H9 (cell line): ENCODE measurements at regions not wholly inside any gene's neighbourhood (a gene's known extent, or its start where the extent isn't known, plus 50 kb on each side); places are given as distances from the start of the nearest gene placed in this dataset.

Source experiments
- DNase-seq: peaks from one replicate; pipeline ENCODE4 v3.0.0-alpha.2; 2017
- H2AFZ ChIP-seq: one replicate; pipeline ENCODE4 v1.6.1; 2013; ENCODE audit warnings: mild to moderate bottlenecking, low read length, control low read depth, moderate library complexity
- H2AK5ac ChIP-seq: 2 replicates; pipeline ENCODE4 v1.6.1; 2013; ENCODE audit warnings: low read length, control low read depth, mixed read lengths; ENCODE audit not compliant: insufficient read length
- H2BK120ac ChIP-seq: one replicate; pipeline ENCODE4 v1.6.1; 2013; ENCODE audit warnings: low read depth, mild to moderate bottlenecking, low read length, control low read depth, inconsistent platforms; ENCODE audit not compliant: poor library complexity, severe bottlenecking
- H2BK12ac ChIP-seq: 2 replicates; pipeline ENCODE4 v1.6.1; 2013; ENCODE audit warnings: low read length, control low read depth, mixed read lengths, low read depth; ENCODE audit not compliant: insufficient read length
- H2BK15ac ChIP-seq: 2 replicates; pipeline ENCODE4 v1.6.1; 2013; ENCODE audit warnings: low read depth, low read length, control low read depth
- H2BK20ac ChIP-seq: one replicate; pipeline ENCODE4 v1.6.1; 2013; ENCODE audit warnings: low read depth, mild to moderate bottlenecking, low read length, control low read depth, inconsistent platforms; ENCODE audit not compliant: poor library complexity, severe bottlenecking
- H2BK5ac ChIP-seq: 2 replicates; pipeline ENCODE4 v1.6.1; 2013; ENCODE audit warnings: low read length, control low read depth, mixed read lengths; ENCODE audit not compliant: insufficient read length
- H3K14ac ChIP-seq: 2 replicates; pipeline ENCODE4 v1.6.1; 2013; ENCODE audit warnings: low read length, control low read depth; ENCODE audit not compliant: insufficient read depth
- H3K18ac ChIP-seq: 2 replicates; pipeline ENCODE4 v1.6.1; 2013; ENCODE audit warnings: low read depth, mild to moderate bottlenecking, mixed read lengths, low read length, control low read depth; ENCODE audit not compliant: insufficient read length
- H3K23ac ChIP-seq: 2 replicates; pipeline ENCODE4 v1.6.1; 2013; ENCODE audit warnings: low read length, control low read depth, mixed read lengths, low read depth; ENCODE audit not compliant: insufficient read length
- H3K23me2 ChIP-seq: 2 replicates; pipeline ENCODE4 v1.6.1; 2013; ENCODE audit warnings: low read depth, mild to moderate bottlenecking, mixed read lengths, low read length, control low read depth; ENCODE audit not compliant: insufficient read length, poor library complexity, severe bottlenecking
- H3K27ac ChIP-seq: 2 replicates; pipeline ENCODE4 v1.5.1; 2013; ENCODE audit warnings: low read length, control low read depth, mixed read lengths, low read depth; ENCODE audit not compliant: insufficient read length
- H3K27me3 ChIP-seq: 2 replicates; pipeline ENCODE4 v1.6.1; 2013; ENCODE audit warnings: low read length, control low read depth, inconsistent platforms; ENCODE audit not compliant: insufficient read depth
- H3K4ac ChIP-seq: 2 replicates; pipeline ENCODE4 v1.6.1; 2013; ENCODE audit warnings: low read depth, mild to moderate bottlenecking, control low read depth, inconsistent platforms, low read length, moderate library complexity
- H3K4me1 ChIP-seq: 2 replicates; pipeline ENCODE4 v1.6.1; 2013; ENCODE audit warnings: low read length, control low read depth, inconsistent platforms; ENCODE audit not compliant: insufficient read depth
- H3K4me2 ChIP-seq: 2 replicates; pipeline ENCODE4 v1.6.1; 2013; ENCODE audit warnings: low read length, control low read depth, mixed read lengths; ENCODE audit not compliant: insufficient read length, insufficient read depth
- H3K56ac ChIP-seq: 2 replicates; pipeline ENCODE4 v1.6.1; 2013; ENCODE audit warnings: low read depth, mild to moderate bottlenecking, mixed read lengths, low read length, control low read depth; ENCODE audit not compliant: insufficient read length
- H3K79me1 ChIP-seq: 2 replicates; pipeline ENCODE4 v1.6.1; 2013; ENCODE audit warnings: low read depth, mild to moderate bottlenecking, moderate library complexity, low read length, control low read depth, inconsistent platforms; ENCODE audit not compliant: insufficient read depth, poor library complexity, severe bottlenecking
- H3K79me2 ChIP-seq: 2 replicates; pipeline ENCODE4 v1.6.1; 2013; ENCODE audit warnings: low read length, control low read depth, inconsistent platforms; ENCODE audit not compliant: insufficient read depth
- H3K9ac ChIP-seq: 2 replicates; pipeline ENCODE4 v1.6.1; 2013; ENCODE audit warnings: low read length, control low read depth, mixed read lengths; ENCODE audit not compliant: insufficient read length; ENCODE audit errors: extremely low read depth
- H3K9me3 ChIP-seq: one replicate; pipeline ENCODE4 v1.6.1; 2013; ENCODE audit warnings: low read depth, low read length, inconsistent platforms; ENCODE audit not compliant: control insufficient read depth
- H3T11ph ChIP-seq: one replicate; pipeline ENCODE4 v1.6.1; 2013; ENCODE audit warnings: mild to moderate bottlenecking, low read length, control low read depth, inconsistent platforms
- H4K20me1 ChIP-seq: one replicate; pipeline ENCODE4 v1.6.1; 2013; ENCODE audit not compliant: control insufficient read depth, insufficient read length, insufficient read depth
- H4K5ac ChIP-seq: 2 replicates; pipeline ENCODE4 v1.6.1; 2013; ENCODE audit warnings: low read depth, mild to moderate bottlenecking, mixed read lengths, low read length, control low read depth; ENCODE audit not compliant: insufficient read length
- H4K8ac ChIP-seq: replicated peaks from 2 replicates; pipeline ENCODE4 v1.6.1; 2013; ENCODE audit warnings: low read length, control low read depth, mixed read lengths, low read depth; ENCODE audit not compliant: insufficient read length
- H4K91ac ChIP-seq: 2 replicates; pipeline ENCODE4 v1.6.1; 2013; ENCODE audit warnings: low read depth, mild to moderate bottlenecking, moderate library complexity, mixed read lengths, low read length, control low read depth; ENCODE audit not compliant: insufficient read length
- H3K27ac Mint-ChIP-seq, 3 experiments: 2 replicates in 2 of 3; 3 replicates in 1 of 3; pipeline ENCODE4 v1.8.0; 2020 to 2021; ENCODE audit warnings: mixed read lengths in 3 of 3, mild to moderate bottlenecking in 1 of 3, moderate library complexity in 1 of 3
- H3K27me3 Mint-ChIP-seq: 2 replicates; pipeline ENCODE4 v1.8.0; 2021; ENCODE audit warnings: low read depth, mild to moderate bottlenecking, moderate library complexity, mixed read lengths
- H3K36me3 Mint-ChIP-seq, 3 experiments: 2 replicates in 2 of 3; 3 replicates in 1 of 3; pipeline ENCODE4 v1.8.0; 2020 to 2021; ENCODE audit warnings: low read depth in 3 of 3, mixed read lengths in 3 of 3; ENCODE audit not compliant: insufficient read depth in 1 of 3
- H3K4me1 Mint-ChIP-seq, 2 experiments: 2 replicates each; pipeline ENCODE4 v1.8.0; 2020; ENCODE audit warnings: mixed read lengths in 2 of 2
- H3K4me3 Mint-ChIP-seq, 2 experiments: 2 replicates in 1 of 2; 3 replicates in 1 of 2; pipeline ENCODE4 v1.8.0; 2020 to 2021; ENCODE audit warnings: mild to moderate bottlenecking in 2 of 2, mixed read lengths in 2 of 2, moderate library complexity in 1 of 2
- H3K9me3 Mint-ChIP-seq, 2 experiments: 2 replicates in 1 of 2; 3 replicates in 1 of 2; pipeline ENCODE4 v1.8.0; 2020; ENCODE audit warnings: mild to moderate bottlenecking in 2 of 2, mixed read lengths in 2 of 2, moderate library complexity in 1 of 2
- TF ChIP-seq, protein P1 (sequence below): fragments of 200-600 bp; sonication (generic); conservative IDR thresholded peaks from 3 replicates; pipeline ENCODE4 v1.8.0; 2021; ENCODE audit warnings: antibody characterized with exemption, mild to moderate bottlenecking

DNA sequence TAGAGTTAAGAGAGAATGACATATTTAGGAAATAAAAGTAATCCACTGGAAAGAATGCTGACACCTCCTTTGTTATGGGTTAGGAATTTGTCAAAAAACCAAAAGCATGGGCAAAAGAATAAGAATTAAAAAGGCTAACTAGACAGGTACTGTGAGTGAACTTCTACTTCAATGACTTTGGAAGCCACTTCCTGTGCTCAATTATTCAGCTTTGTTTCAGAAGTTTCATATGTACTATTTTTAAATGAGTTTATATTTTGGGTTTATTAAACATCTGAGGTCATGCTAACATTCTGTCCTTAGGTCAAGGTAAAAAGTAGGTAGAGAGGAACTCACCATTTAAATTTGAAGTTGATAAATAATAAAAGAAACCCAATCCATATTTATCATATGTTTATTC, 106.7 kb upstream of the CXorf51A start:
- no peaks in the 10 kb centered on the region for H3K27me3 Mint-ChIP-seq
- Histone ChIP-seq H2AK5ac (no peak overlapping the region), H3K79me1 (no peaks in the 10 kb centered on the region), H3K18ac (no peak overlapping the region), H2BK12ac (no peak overlapping the region), H3K79me2 (no peaks in the 10 kb centered on the region), H3K4ac (no peak overlapping the region), H3K23me2 (no peaks in the 10 kb centered on the region), H3K14ac (no peak overlapping the region), H4K91ac (no peak overlapping the region), H3K4me1 (no peaks in the 10 kb centered on the region), H3K4me2 (no peak overlapping the region), H3K56ac (no peak overlapping the region), H3K23ac (no peak overlapping the region), H3K9me3 (peaks cover 14% of the 10 kb centered on the region), H3K9ac (no peak overlapping the region), H2AFZ (no peak overlapping the region), H2BK5ac (no peak overlapping the region), H3T11ph (no peak overlapping the region), H2BK120ac (no peak overlapping the region), H3K27me3 (no peaks in the 10 kb centered on the region; the same call in 1 of the 2 replicates), H4K5ac (no peak overlapping the region), H2BK20ac (no peak overlapping the region), H4K8ac (no peak overlapping the region), H4K20me1 (no peaks in the 10 kb centered on the region), H2BK15ac (no peak overlapping the region), H3K27ac (no peak overlapping the region)
- TF ChIP-seq, protein P1, sequence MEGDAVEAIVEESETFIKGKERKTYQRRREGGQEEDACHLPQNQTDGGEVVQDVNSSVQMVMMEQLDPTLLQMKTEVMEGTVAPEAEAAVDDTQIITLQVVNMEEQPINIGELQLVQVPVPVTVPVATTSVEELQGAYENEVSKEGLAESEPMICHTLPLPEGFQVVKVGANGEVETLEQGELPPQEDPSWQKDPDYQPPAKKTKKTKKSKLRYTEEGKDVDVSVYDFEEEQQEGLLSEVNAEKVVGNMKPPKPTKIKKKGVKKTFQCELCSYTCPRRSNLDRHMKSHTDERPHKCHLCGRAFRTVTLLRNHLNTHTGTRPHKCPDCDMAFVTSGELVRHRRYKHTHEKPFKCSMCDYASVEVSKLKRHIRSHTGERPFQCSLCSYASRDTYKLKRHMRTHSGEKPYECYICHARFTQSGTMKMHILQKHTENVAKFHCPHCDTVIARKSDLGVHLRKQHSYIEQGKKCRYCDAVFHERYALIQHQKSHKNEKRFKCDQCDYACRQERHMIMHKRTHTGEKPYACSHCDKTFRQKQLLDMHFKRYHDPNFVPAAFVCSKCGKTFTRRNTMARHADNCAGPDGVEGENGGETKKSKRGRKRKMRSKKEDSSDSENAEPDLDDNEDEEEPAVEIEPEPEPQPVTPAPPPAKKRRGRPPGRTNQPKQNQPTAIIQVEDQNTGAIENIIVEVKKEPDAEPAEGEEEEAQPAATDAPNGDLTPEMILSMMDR = no peak
- no peak overlapping the region for H3K4me3 Mint-ChIP-seq
- peaks cover 1 to 2% of the 10 kb centered on the region in 2 experiments; a peak in 1 of 4 replicates for H3K4me1 Mint-ChIP-seq
- DNase-seq = no peak
- no peak overlapping the region for H3K27ac Mint-ChIP-seq
- peaks cover 5 to 13% (median 12%) of the 10 kb centered on the region in 3 experiments; a peak in 5 of 7 replicates for H3K36me3 Mint-ChIP-seq
- H3K9me3 Mint-ChIP-seq = peaks cover 63 to 66% of the 10 kb centered on the region in 2 experiments
